HG03103 (cell line): ENCODE measurements at regions not wholly inside any gene's neighbourhood (a gene's known extent, or its start where the extent isn't known, plus 50 kb on each side); places are given as distances from the start of the nearest gene placed in this dataset.
"Not testable (repeated sequence)": the region's sequence is repeated elsewhere in the genome, so short reads cannot be mapped to it uniquely, and the experiment has no call there.

ENCODE experiments used
- ATAC-seq: cut with Tn5 transposase; IDR thresholded peaks from one replicate; pipeline ENCODE4 v1.9.1; 2021; ENCODE audit warnings: low read depth; ENCODE audit not compliant: unreplicated experiment

- not testable (repeated sequence) for ATAC-seq
Measured at GRCh38 chr2:34702391-34702790, 1103.3 kb upstream of the FAM98A start.

GRCh38 chr2:34677591-34677990 lies 1078.5 kb upstream of the FAM98A start:
- not testable (repeated sequence) for ATAC-seq

GRCh38 chr2:34677119-34677531 lies 1078.0 kb upstream of the FAM98A start:
- ATAC-seq = not testable (repeated sequence)

GRCh38 chr2:34670482-34670881 lies 1071.4 kb upstream of the FAM98A start:
- no peak for ATAC-seq

- ATAC-seq = no peak
Measured at GRCh38 chr2:34666821-34667220, 1067.7 kb upstream of the FAM98A start.

GRCh38 chr2:34664266-34664665 lies 1065.2 kb upstream of the FAM98A start:
- ATAC-seq = no peak

- no peak for ATAC-seq
Measured at GRCh38 chr2:34663314-34663713, 1064.2 kb upstream of the FAM98A start.

- ATAC-seq = no peak
Measured at GRCh38 chr2:34660741-34661140, 1061.6 kb upstream of the FAM98A start.

GRCh38 chr2:34656632-34657031 lies 1057.5 kb upstream of the FAM98A start:
- ATAC-seq = no peak

GRCh38 chr2:34652636-34653035 lies 1053.5 kb upstream of the FAM98A start:
- ATAC-seq = no peak

- no peak for ATAC-seq
Measured at GRCh38 chr2:34646901-34647300, 1047.8 kb upstream of the FAM98A start.

- no peak for ATAC-seq
Measured at GRCh38 chr2:34632327-34632726, 1033.2 kb upstream of the FAM98A start.

GRCh38 chr2:34627003-34627402 lies 1027.9 kb upstream of the FAM98A start:
- ATAC-seq = no peak

- ATAC-seq = no peak
Measured at GRCh38 chr2:34604164-34604563, 1005.1 kb upstream of the FAM98A start.

- no peak for ATAC-seq
Measured at GRCh38 chr2:34602262-34602661, 1003.2 kb upstream of the FAM98A start.

- no peak for ATAC-seq
Measured at GRCh38 chr2:34601561-34601960, 1002.5 kb upstream of the FAM98A start.

GRCh38 chr2:34578641-34579040 lies 979.5 kb upstream of the FAM98A start:
- no peak for ATAC-seq

GRCh38 chr2:34570266-34570872 lies 971.3 kb upstream of the FAM98A start:
- no peak for ATAC-seq

GRCh38 chr2:34567128-34567527 lies 968.0 kb upstream of the FAM98A start:
- no peak for ATAC-seq

- ATAC-seq = no peak
Measured at GRCh38 chr2:34552337-34552736, 953.2 kb upstream of the FAM98A start.

GRCh38 chr2:34549710-34550345 lies 950.7 kb upstream of the FAM98A start:
- no peak for ATAC-seq

GRCh38 chr2:34547900-34548299 lies 948.8 kb upstream of the FAM98A start:
- no peak for ATAC-seq
